COLO668 (cell line): ENCODE measurements at regions not wholly inside any gene's neighbourhood (a gene's known extent, or its start where the extent isn't known, plus 50 kb on each side); places are given as distances from the start of the nearest gene placed in this dataset.
A peak's percentile ranks its signal among the peaks of the same experiment; 100 is the strongest.
"Not testable (repeated sequence)": the region's sequence is repeated elsewhere in the genome, so short reads cannot be mapped to it uniquely, and the experiment has no call there.

ENCODE experiments used
- DNase-seq: peaks from one replicate; lab custom pipeline; 2025; ENCODE audit not compliant: unreplicated experiment; lab: John Stamatoyannopoulos, UW

GRCh38 chr4:181760560-181760959 is 482.6 kb upstream of the TENM3 start:
- DNase-seq, result no peak

DNA sequence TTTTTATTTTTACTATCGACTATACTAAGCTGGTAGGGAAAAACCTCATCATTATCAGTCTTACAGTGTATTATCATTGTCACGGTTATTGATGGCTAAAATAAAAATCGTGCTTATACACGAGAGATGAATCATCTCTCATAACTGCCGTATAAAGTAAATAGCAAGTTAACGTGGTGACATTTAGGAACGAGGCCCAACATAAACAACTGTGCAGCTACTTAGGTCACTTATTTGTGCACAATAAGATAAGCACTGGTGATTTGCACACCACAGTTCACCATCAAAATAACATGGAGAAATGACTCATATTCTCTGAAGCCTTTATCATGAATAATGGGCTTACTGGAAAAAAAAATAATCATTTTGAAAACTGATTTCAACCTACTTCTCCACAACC is 482.0 kb upstream of the TENM3 start:
- no peak for DNase-seq

DNA sequence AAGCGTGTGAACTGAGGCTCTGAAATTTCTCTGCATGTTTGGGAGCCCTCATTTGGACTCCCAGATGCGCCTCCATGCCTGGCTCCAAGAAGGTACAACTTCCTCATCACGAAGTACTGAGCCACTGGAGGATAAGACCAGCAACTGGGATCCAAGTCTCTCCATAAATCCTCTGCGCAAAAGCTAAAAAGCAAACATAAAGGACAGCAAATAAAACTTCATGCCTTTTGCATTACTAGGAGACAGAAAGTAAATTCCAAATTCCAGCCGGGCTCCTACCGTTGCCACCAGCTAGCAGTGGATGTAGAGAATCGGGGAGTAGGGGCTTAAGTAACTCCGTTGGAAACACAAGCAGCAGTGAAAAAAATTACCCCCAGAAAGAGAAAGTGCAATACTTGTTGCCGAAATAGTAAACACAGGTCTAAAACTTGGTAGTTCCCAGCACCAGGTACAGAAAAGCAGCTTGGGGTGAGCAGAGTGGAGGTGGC is 477.1 kb upstream of the TENM3 start:
- no peak for DNase-seq

DNA sequence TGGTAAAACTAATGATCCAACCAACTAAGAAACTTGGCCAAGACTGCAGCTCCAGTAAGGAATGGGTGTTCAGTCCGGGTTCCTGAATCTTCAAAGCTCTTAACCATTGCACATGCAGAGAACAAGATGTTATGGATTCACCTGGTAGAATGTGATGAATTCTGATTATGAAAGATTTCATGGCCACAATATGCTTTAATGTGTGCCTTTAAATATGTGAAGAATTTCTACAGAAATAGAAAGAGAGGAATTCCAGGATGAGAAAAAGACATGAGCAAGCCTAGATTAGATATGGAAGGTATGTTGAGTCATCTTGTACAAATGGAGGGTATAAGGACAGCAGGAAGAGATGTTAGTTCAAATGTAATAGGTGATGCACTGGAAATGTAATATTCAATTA is 472.2 kb upstream of the TENM3 start:
- DNase-seq, result no peak

DNA sequence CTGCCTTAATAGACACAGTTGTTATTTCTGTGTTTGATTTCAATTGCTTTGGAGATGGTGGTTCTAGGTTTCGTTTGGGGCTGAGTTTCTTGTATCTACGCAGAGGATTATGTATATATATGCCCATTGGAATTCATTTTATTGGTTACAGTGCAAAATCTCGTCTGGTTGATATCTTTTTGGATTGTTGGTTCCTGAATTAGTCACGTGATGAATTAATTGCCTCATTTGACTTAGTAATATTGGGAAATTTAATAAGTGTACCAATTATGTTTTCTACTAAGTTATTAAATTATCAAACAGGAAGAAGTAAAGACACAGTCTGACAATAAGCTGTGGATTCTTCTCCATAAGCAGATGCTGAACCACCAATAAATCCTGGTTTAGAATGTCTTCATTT is 467.9 kb upstream of the TENM3 start:
- no peak for DNase-seq

DNA sequence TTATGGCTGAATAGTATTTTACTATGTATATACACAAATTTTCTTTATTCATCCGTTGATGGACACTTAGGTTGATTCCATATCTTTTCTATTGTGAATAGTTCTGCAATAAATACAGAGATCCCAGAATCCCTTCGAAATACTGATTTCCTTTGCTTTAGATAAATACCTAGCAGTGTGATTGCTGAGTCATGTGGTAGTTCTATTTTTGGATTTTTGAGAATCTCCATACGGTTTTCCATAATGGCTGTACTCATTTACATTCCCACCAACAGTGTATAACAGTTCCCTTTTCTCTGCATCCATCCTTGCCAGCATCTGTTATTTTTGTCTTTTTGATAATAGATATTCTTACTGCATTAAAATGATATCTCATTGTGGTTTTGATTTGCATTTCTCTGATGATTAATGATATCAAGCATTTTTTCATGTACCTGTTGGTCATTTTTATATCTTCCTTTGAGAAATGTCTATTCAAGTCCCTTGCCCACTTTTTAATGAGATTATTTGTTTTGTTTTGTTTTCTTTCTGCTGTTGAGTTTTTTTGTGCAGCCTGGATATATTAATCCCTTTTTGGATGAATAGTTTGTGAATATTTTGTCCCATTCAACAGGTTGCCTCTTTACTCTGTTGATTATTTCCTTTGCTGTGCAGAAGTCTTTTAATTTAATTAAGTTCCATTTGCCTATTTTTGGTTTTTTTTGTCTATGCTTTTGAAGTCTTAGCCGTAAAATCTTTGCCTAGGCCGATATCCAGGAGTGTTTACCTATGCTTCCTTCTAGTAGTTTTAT is 466.7 kb upstream of the TENM3 start:
- DNase-seq, result no peak

- DNase-seq, result no peak
Observed at GRCh38 chr4:181777518-181777917, 465.7 kb upstream of the TENM3 start.

DNA sequence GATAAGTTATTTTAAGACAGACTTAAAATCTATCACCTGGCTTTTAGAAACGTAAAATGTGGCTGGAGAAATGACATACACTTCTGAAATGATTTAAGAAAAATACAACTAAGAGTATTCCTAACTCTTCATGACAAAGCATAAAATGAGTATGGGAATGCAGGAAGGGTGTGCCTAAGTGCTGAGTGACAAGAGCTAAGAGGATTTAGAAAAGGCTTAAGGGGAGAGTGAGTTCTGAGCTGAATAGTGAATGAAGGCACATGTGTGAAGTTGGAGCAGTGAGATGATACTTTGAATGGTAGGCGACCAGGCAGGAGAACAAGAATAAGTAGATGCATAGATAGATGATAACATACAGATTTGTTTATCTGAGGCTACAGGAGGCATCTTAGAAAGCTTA is 458.3 kb upstream of the TENM3 start:
- DNase-seq, result no peak

- no peak for DNase-seq
Observed at GRCh38 chr4:181792641-181793040, 450.6 kb upstream of the TENM3 start.

- DNase-seq, result no peak
Observed at GRCh38 chr4:181793096-181793495, 450.1 kb upstream of the TENM3 start.

GRCh38 chr4:181796502-181796901 is 446.7 kb upstream of the TENM3 start:
- no peak for DNase-seq

- DNase-seq, result no peak
Observed at GRCh38 chr4:181798536-181798935, 444.7 kb upstream of the TENM3 start.

- DNase-seq, result no peak
Observed at GRCh38 chr4:181799561-181800069, 443.6 kb upstream of the TENM3 start.

GRCh38 chr4:181802207-181802606 is 441.0 kb upstream of the TENM3 start:
- no peak for DNase-seq

DNA sequence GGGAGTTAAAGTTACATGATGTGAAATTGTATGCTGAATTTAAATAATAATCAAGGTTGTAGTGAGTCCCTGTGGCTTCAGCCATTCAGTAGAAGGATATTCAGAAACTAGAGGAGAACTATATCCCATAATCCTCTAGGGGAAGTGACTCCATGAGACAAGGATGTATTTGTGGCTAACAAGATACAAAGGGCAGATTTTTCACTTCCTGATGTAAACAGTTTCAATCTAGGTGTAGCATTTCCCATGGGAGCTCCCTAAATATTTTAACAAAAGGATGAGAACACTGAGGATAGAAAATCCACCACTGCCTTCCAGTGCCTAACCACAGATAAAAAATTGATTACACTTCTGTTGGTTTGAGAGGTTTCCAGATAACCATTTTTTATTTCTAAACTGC is 435.4 kb upstream of the TENM3 start:
- DNase-seq, result no peak

DNA sequence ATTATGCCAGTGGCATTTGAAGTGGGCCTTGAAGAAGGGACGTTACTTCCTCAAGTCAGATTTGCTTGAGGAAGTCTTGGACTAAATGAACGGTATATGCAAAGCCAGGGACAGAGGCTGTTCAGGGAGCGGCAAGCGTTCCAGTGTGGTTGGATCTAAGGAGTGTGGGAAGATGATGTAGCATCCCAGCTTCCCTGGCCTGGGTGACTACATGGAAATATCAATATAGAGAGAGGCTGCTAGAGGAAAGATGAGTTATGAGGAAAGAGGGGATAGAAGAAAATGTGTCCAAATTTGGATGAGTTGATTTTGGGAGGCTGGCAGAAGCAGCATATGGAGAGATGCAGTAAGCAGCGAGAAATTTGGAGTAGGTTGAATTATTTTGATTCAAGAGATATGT is 432.5 kb upstream of the TENM3 start:
- DNase-seq, result no peak

DNA sequence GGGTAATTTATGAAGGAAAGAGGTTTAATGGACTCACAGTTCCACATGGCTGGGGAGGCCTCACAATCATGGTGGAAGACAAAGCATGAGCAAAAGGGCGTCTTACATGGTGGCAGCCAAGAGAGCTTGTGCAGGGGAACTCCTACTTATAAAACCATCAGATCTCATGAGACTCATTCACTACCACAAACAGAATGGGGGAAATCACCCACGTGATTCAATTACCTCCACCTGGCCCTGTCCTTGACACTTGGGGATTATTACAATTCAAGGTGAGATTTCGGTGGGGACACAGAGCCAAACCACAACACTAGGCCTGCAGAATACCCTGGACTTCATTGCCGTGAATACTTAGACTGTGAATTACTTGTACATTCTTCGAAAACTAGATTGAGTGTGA is 431.7 kb upstream of the TENM3 start:
- DNase-seq, result not testable (repeated sequence)

GRCh38 chr4:181819946-181820345 is 423.3 kb upstream of the TENM3 start:
- DNase-seq, result peak; percentile 20

DNA sequence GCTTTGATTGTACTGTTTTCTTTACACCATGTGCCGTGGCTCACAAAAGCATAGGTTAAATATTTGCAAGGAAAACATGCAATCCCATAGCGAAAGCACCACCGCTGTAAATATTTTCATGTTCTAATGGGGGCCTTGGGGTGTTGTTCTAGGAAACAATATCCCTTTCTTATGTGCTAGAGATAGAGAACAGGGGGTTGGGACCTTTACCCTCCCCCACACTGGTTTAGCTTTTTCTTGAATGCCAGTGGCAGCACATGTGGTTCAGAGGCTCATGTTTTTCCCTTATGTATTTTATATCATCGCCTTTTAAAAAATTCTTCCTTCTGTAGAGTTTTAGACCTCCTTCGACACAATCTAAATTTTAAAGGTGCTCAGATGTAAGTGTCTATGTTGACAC is 422.6 kb upstream of the TENM3 start:
- DNase-seq, result peak; percentile 22

DNA sequence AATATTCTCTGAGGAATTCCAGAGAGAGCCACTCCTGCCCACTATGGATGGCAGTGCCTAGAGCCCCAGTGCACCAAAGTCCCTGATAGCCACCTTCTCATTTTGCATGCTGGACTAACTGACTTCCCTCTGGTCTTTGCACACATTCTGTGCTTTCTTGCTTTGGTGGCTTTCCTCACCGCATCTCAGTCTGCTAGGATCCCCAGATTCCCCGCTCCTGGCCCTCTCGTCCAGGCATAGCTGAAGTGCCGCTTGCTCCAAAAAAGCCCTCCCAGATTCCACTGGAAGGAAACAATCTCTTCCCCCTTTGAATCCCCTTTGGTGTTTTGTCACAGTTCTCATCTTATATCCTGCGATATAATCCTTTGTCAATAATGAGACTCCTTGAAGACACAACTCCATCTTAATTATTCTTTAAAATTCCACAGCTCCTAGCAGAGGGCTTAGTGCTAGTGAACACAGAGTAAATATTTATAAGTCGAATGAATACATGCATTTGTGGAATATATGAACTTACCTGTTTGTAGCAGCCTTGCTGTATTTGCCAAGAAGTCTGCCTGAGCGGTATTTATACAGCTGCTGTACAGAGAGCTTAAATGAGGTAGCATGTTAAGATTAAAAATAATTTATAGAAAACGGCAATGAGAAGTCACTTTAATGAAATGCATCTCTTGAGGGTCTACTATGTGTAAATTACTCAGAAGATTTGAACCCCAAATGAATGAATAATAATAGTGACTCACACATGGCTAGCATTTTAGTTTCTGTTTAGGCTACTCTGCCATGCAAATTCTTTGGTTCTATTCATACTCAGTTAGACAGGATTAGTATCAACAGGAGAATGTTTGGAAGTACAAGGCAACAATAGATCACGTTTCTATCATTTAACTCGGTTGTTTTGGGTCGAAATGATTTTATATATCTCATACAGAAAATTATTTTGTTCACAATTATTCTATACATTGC is 421.9 kb upstream of the TENM3 start:
- DNase-seq, result peak; percentile 40

GRCh38 chr4:181822005-181822375 is 421.2 kb upstream of the TENM3 start:
- DNase-seq, result peak; percentile 31

- no peak for DNase-seq
Observed at GRCh38 chr4:181823183-181823582, 420.0 kb upstream of the TENM3 start.
